Activated CD8-positive, alpha-beta T cell treated with anti-CD3 and anti-CD28 coated beads for 36 hours (primary cell): ENCODE measurements at regions not wholly inside any gene's neighbourhood (a gene's known extent, or its start where the extent isn't known, plus 50 kb on each side); places are given as distances from the start of the nearest gene placed in this dataset.

Experiments
- ATAC-seq: fragments of 200-7000 bp; cut with Tn5 transposase; one replicate; pipeline ENCODE4 v1.10.0; 2021; ENCODE audit warnings: mild to moderate bottlenecking, moderate library complexity
- CTCF ChIA-PET: fragments of 350-600 bp; sonication (Branson Sonifier 250); formaldehyde crosslinking; loops from one replicate; lab custom pipeline; 2021; ENCODE audit warnings: antibody characterized with exemption; lab: Charles Lee
- POLR2A ChIA-PET: fragments of 350-600 bp; sonication (Branson Sonifier 250); formaldehyde crosslinking; loops from one replicate; lab custom pipeline; 2021; ENCODE audit warnings: antibody characterized with exemption; lab: Charles Lee
- DNase-seq: peaks from one replicate; pipeline ENCODE4 v3.0.0-alpha.2; 2020
- H3K27ac Mint-ChIP-seq: one replicate; pipeline ENCODE4 v1.8.0; 2021; ENCODE audit warnings: mild to moderate bottlenecking, mixed read lengths
- H3K27me3 Mint-ChIP-seq: one replicate; pipeline ENCODE4 v1.8.0; 2021; ENCODE audit warnings: mixed read lengths
- H3K36me3 Mint-ChIP-seq: one replicate; pipeline ENCODE4 v1.8.0; 2021; ENCODE audit warnings: low read depth, mixed read lengths
- H3K4me1 Mint-ChIP-seq: one replicate; pipeline ENCODE4 v1.8.0; 2021; ENCODE audit warnings: low read depth, mixed read lengths
- H3K4me3 Mint-ChIP-seq: one replicate; pipeline ENCODE4 v1.8.0; 2021; ENCODE audit warnings: mild to moderate bottlenecking, moderate library complexity, mixed read lengths
- H3K9me3 Mint-ChIP-seq: one replicate; pipeline ENCODE4 v1.8.0; 2021; ENCODE audit warnings: mixed read lengths
- intact Hi-C: fragments of 100-400 bp; cut with micrococcal nuclease; formaldehyde crosslinking; loops from one replicate; pipeline ENCODE4 v1.10.0; 2022
- TF ChIP-seq, protein P1 (sequence below): fragments of 200-600 bp; IDR thresholded peaks from one replicate; pipeline ENCODE4 v1.8.0; 2022; ENCODE audit warnings: antibody characterized with exemption, mild to moderate bottlenecking

DNA sequence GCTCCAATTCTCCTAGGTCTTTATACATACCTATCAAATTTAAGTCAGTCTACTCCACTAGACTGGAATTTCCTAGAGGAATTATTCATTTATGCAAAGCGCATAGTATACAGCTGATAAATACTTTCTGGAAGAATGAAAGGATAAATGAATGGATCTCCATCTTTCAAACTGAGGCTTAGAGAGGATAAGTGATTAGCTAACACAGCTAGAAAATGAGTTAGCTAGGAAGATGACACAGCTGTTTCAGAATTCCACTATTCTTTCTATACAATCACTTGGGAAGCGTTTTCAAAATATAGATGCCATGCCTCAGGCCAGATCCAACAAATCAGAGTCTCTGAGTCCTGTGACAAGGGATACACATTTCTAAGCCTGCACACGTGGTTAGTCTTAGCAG is 1146.6 kb upstream of the ZEB2 start:
- H3K4me3 Mint-ChIP-seq, result no peak overlapping the region
- no peaks in the 10 kb centered on the region for H3K36me3 Mint-ChIP-seq
- no peaks in the 10 kb centered on the region for H3K9me3 Mint-ChIP-seq
- TF ChIP-seq, protein P1, sequence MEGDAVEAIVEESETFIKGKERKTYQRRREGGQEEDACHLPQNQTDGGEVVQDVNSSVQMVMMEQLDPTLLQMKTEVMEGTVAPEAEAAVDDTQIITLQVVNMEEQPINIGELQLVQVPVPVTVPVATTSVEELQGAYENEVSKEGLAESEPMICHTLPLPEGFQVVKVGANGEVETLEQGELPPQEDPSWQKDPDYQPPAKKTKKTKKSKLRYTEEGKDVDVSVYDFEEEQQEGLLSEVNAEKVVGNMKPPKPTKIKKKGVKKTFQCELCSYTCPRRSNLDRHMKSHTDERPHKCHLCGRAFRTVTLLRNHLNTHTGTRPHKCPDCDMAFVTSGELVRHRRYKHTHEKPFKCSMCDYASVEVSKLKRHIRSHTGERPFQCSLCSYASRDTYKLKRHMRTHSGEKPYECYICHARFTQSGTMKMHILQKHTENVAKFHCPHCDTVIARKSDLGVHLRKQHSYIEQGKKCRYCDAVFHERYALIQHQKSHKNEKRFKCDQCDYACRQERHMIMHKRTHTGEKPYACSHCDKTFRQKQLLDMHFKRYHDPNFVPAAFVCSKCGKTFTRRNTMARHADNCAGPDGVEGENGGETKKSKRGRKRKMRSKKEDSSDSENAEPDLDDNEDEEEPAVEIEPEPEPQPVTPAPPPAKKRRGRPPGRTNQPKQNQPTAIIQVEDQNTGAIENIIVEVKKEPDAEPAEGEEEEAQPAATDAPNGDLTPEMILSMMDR, result no peak
- intact Hi-C loops, result no loop called here
- DNase-seq (no peak), ATAC-seq (no peak)
- no peaks in the 10 kb centered on the region for H3K27me3 Mint-ChIP-seq
- POLR2A ChIA-PET, result no interaction called here
- no peaks in the 10 kb centered on the region for H3K4me1 Mint-ChIP-seq
- CTCF ChIA-PET, result no interaction called here
- no peak overlapping the region for H3K27ac Mint-ChIP-seq

DNA sequence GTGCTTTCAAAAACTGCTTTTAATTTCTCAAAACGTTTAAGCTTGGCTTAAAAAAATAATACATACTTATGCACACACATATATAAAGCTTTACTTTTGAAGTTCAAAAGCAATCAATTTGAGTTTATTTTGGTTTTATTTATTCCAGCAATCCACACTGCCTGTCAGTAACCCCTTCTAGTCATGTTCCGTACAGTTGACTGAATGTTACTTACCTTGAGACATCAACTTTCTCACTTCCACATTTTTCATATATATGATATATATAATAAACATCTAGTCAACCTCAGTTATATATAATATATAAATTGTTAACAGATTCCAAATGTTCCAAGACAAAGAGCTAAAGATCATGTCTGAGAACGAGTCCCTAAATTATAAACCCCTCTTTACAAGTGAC is 1137.3 kb upstream of the ZEB2 start:
- H3K4me1 Mint-ChIP-seq, result no peaks in the 10 kb centered on the region

DNA sequence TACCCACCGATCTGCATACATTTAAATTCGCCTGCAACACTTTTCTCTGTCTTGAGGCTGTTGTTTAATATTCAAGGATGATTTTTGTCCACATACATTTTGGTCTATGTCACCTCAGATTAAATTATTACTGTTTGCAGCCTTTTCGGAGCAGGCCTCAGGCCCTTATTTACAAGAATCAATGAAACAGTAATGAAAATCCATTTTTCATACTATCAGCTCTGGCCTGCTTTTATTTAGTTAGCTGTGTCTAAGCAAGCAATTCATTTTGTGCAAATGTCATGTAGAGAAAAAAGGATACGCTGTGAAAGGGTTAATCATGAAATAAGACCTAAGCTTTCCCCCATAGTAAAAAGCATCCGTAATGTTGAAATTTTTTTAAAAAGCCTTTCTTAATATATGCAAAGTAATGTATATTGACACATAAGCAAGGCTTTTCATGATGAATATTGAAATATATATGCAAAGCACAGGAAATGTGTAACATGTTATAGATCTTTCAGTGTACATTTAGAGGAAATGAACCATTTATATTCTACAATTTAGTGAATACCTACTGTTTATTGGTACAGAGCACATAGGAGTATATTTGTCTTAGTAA is 1135.3 kb upstream of the ZEB2 start:
- Mint-ChIP-seq H3K36me3 (no peaks in the 10 kb centered on the region), H3K4me3 (no peak overlapping the region), H3K4me1 (no peaks in the 10 kb centered on the region), H3K27me3 (no peaks in the 10 kb centered on the region), H3K9me3 (no peaks in the 10 kb centered on the region), H3K27ac (no peak overlapping the region)
- intact Hi-C loops, result no loop called here
- POLR2A ChIA-PET, result no interaction called here
- TF ChIP-seq, protein P1, result no peak
- ATAC-seq (no peak), DNase-seq (no peak)
- CTCF ChIA-PET, result no interaction called here

More for the DNA sequence above, 1137.3 kb upstream of the ZEB2 start:
- POLR2A ChIA-PET, result no interaction called here
- no peak for DNase-seq
- Mint-ChIP-seq H3K9me3 (no peaks in the 10 kb centered on the region), H3K36me3 (no peaks in the 10 kb centered on the region), H3K4me3 (no peak overlapping the region), H3K27me3 (no peaks in the 10 kb centered on the region), H3K27ac (no peak overlapping the region)
- TF ChIP-seq, protein P1, result no peak
- ATAC-seq, result no peak
- CTCF ChIA-PET, result no interaction called here
- intact Hi-C loops, result no loop called here

DNA sequence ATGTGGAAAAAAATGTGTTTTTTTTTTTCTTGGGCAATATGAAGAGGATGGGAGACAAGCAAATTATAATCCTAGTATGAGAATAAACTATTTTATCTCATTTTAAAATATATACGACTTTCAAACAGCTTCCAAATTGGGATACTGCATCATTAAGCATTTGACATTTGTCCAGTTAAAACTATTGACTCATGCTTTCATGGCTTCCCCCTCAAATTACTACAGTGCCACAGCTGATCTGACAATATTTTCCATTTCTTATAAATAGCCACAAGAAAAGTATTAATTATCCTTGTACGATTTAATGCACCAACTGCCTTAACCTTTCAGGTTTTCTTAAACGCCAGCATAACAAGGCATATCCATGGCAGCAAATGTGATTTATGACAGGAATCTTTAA is 1134.8 kb upstream of the ZEB2 start:
- H3K4me1 Mint-ChIP-seq, result no peaks in the 10 kb centered on the region
- POLR2A ChIA-PET, result no interaction called here
- ATAC-seq (no peak), DNase-seq (no peak)
- CTCF ChIA-PET, result no interaction called here
- H3K27ac Mint-ChIP-seq, result no peak overlapping the region
- no peaks in the 10 kb centered on the region for H3K36me3 Mint-ChIP-seq
- intact Hi-C loops, result no loop called here
- H3K27me3 Mint-ChIP-seq, result no peaks in the 10 kb centered on the region
- TF ChIP-seq, protein P1, result no peak
- H3K9me3 Mint-ChIP-seq, result no peaks in the 10 kb centered on the region
- no peak overlapping the region for H3K4me3 Mint-ChIP-seq

DNA sequence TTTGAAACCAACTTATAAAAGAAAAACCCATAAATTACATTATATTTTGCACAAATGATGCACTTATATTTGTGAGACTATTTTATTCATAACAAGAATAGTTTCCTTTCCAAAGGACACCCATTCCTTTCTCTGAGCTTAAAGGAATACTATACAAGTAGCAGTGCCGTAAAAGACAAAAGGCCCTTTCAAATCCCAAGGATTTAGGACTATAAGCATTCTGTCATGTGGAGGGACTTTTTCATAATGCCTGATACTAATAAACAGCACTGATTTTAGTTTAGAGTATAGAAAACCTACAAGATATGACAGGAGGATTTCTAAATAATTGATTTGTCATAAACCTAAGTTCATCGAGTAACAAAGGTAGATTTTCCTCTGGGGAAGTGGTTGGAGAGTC is 1134.2 kb upstream of the ZEB2 start:
- DNase-seq, result no peak
- TF ChIP-seq, protein P1, result no peak
- CTCF ChIA-PET, result no interaction called here
- ATAC-seq, result no peak
- Mint-ChIP-seq H3K4me3 (no peak overlapping the region), H3K27me3 (no peaks in the 10 kb centered on the region), H3K4me1 (no peaks in the 10 kb centered on the region), H3K9me3 (no peaks in the 10 kb centered on the region), H3K36me3 (no peaks in the 10 kb centered on the region), H3K27ac (no peak overlapping the region)
- intact Hi-C loops, result no loop called here
- POLR2A ChIA-PET, result no interaction called here
